IMR-90 (cell line): ENCODE measurements at regions not wholly inside any gene's neighbourhood (a gene's known extent, or its start where the extent isn't known, plus 50 kb on each side); places are given as distances from the start of the nearest gene placed in this dataset.

Experiments used
- ATAC-seq: fragments of 200-7000 bp; cut with Tn5 transposase; 2 replicates; pipeline ENCODE4 v1.9.1; 2020; ENCODE audit warnings: low read depth, mild to moderate bottlenecking, moderate library complexity
- BruUV-seq: library from RNA; stranded (reverse); fragments of 400-500 nt; replicated peaks from 2 replicates; lab custom pipeline; 2021; lab: Mats Ljungman, UMichigan
- CTCF ChIA-PET: fragments of 300-600 bp; formaldehyde crosslinking; extraction: SDS; loops from one replicate; lab custom pipeline; 2021; ENCODE audit warnings: antibody characterized with exemption; lab: Yijun Ruan, JAX
- POLR2A ChIA-PET: fragments of 300-600 bp; sonication (Branson Sonifier 250); formaldehyde crosslinking; loops from one replicate; lab custom pipeline; 2022; ENCODE audit warnings: antibody characterized with exemption; ENCODE audit not compliant: unreplicated experiment; lab: Charles Lee
- DNase-seq: peaks from one replicate; pipeline ENCODE4 v3.0.0; 2013
- H2AFZ ChIP-seq: replicated peaks from 2 replicates; pipeline ENCODE3; 2013; ENCODE audit warnings: low read length, mild to moderate bottlenecking; ENCODE audit not compliant: poor library complexity
- H2AK5ac ChIP-seq: 2 replicates; pipeline ENCODE4 v1.6.1; 2013; ENCODE audit warnings: low read depth, low read length, inconsistent platforms
- H2AK9ac ChIP-seq: replicated peaks from 2 replicates; pipeline ENCODE3; 2013; ENCODE audit warnings: mild to moderate bottlenecking, low read depth, low read length, moderate library complexity; ENCODE audit not compliant: poor library complexity
- H2BK120ac ChIP-seq: 2 replicates; pipeline ENCODE4 v1.6.1; 2013; ENCODE audit warnings: low read depth, low read length, inconsistent platforms
- H2BK15ac ChIP-seq: 3 replicates; pipeline ENCODE4 v1.6.1; 2013; ENCODE audit warnings: low read depth, low read length, inconsistent platforms
- H2BK20ac ChIP-seq: 2 replicates; pipeline ENCODE4 v1.6.1; 2013; ENCODE audit warnings: low read depth, mild to moderate bottlenecking, inconsistent platforms, low read length, moderate library complexity
- H2BK5ac ChIP-seq: 2 replicates; pipeline ENCODE4 v1.6.1; 2013; ENCODE audit warnings: mild to moderate bottlenecking, low read depth, low read length, inconsistent platforms; ENCODE audit not compliant: poor library complexity, severe bottlenecking
- H3K14ac ChIP-seq: replicated peaks from 2 replicates; pipeline ENCODE4 v1.6.1; 2013; ENCODE audit warnings: low read depth, low read length, inconsistent platforms
- H3K18ac ChIP-seq: 2 replicates; pipeline ENCODE4 v1.6.1; 2013; ENCODE audit warnings: low read depth, low read length, control low read depth
- H3K23ac ChIP-seq: 2 replicates; pipeline ENCODE4 v1.6.1; 2013; ENCODE audit warnings: low read depth, low read length, inconsistent platforms
- H3K27ac ChIP-seq: 2 replicates; pipeline ENCODE4 v1.5.1; 2013; ENCODE audit warnings: mild to moderate bottlenecking, control low read depth, low read length; ENCODE audit not compliant: insufficient read depth
- H3K27me3 ChIP-seq: 2 replicates; pipeline ENCODE4 v1.6.1; 2013; ENCODE audit warnings: low read length; ENCODE audit not compliant: control insufficient read depth, insufficient read depth
- H3K36me3 ChIP-seq: 2 replicates; pipeline ENCODE4 v1.6.1; 2013; ENCODE audit warnings: low read length, mixed read lengths; ENCODE audit not compliant: control insufficient read depth, insufficient read depth
- H3K4ac ChIP-seq: 2 replicates; pipeline ENCODE4 v1.6.1; 2013; ENCODE audit warnings: low read depth, low read length, inconsistent platforms
- H3K4me1 ChIP-seq: 2 replicates; pipeline ENCODE4 v1.6.1; 2013; ENCODE audit warnings: low read length, mixed read lengths; ENCODE audit not compliant: control insufficient read depth, insufficient read depth
- H3K4me2 ChIP-seq: 2 replicates; pipeline ENCODE4 v1.6.1; 2013; ENCODE audit warnings: low read depth, mild to moderate bottlenecking, control low read depth, low read length, moderate library complexity
- H3K4me3 ChIP-seq: 2 replicates; pipeline ENCODE4 v1.5.1; 2013; ENCODE audit warnings: low read depth, mild to moderate bottlenecking, control low read depth, low read length, moderate library complexity; ENCODE audit not compliant: insufficient read depth
- H3K56ac ChIP-seq: 2 replicates; pipeline ENCODE4 v1.6.1; 2013; ENCODE audit warnings: low read length, inconsistent platforms; ENCODE audit not compliant: insufficient read depth; ENCODE audit errors: extremely low read depth
- H3K79me1 ChIP-seq, 2 experiments: 2 replicates each; pipeline ENCODE4 v1.6.1; 2013; ENCODE audit warnings: low read length in 2 of 2, inconsistent platforms in 1 of 2, low read depth in 1 of 2
- H3K9ac ChIP-seq: 2 replicates; pipeline ENCODE4 v1.6.1; 2013; ENCODE audit warnings: low read depth, low read length, control low read depth
- H3K9me1 ChIP-seq: 2 replicates; pipeline ENCODE4 v1.6.1; 2013; ENCODE audit warnings: low read length, inconsistent platforms; ENCODE audit not compliant: insufficient read depth
- H3K9me3 ChIP-seq: 2 replicates; pipeline ENCODE4 v1.6.1; 2013; ENCODE audit warnings: low read length; ENCODE audit not compliant: control insufficient read depth, insufficient read depth
- H4K20me1 ChIP-seq: 2 replicates; pipeline ENCODE4 v1.6.1; 2013; ENCODE audit warnings: low read length, inconsistent platforms; ENCODE audit not compliant: insufficient read depth
- H4K5ac ChIP-seq: 2 replicates; pipeline ENCODE4 v1.6.1; 2013; ENCODE audit warnings: mild to moderate bottlenecking, low read depth, low read length, control low read depth
- H4K8ac ChIP-seq, 2 experiments: 2 replicates each; pipeline ENCODE4 v1.6.1; 2013; ENCODE audit warnings: low read depth in 2 of 2, low read length in 2 of 2, control low read depth in 1 of 2, inconsistent platforms in 1 of 2
- H4K91ac ChIP-seq: 2 replicates; pipeline ENCODE4 v1.6.1; 2013; ENCODE audit warnings: low read depth, low read length, inconsistent platforms; ENCODE audit not compliant: insufficient read depth
- BHLHE40 ChIP-seq: fragments of 150-350 bp; IDR thresholded peaks from 2 replicates; pipeline ENCODE4 v1.6.1; 2016; ENCODE audit warnings: mild to moderate bottlenecking, low read depth, low read length
- CEBPB ChIP-seq: IDR thresholded peaks from 2 replicates; pipeline ENCODE4 v1.6.1; 2012; ENCODE audit warnings: low read depth, low read length, improper control_type of control experiment
- CHD1 ChIP-seq: IDR thresholded peaks from 2 replicates; pipeline ENCODE4 v1.6.1; 2012; ENCODE audit warnings: low read depth, low read length, improper control_type of control experiment
- FOS ChIP-seq: fragments of 150-350 bp; IDR thresholded peaks from 2 replicates; pipeline ENCODE4 v1.6.1; 2016; ENCODE audit warnings: low read depth, low read length
- MAZ ChIP-seq: IDR thresholded peaks from 2 replicates; pipeline ENCODE4 v1.6.1; 2012; ENCODE audit warnings: low read depth, mild to moderate bottlenecking, low read length, improper control_type of control experiment, moderate library complexity, borderline replicate concordance
- MXI1 ChIP-seq: IDR thresholded peaks from 2 replicates; pipeline ENCODE4 v1.6.1; 2012; ENCODE audit warnings: low read depth, mild to moderate bottlenecking, low read length, moderate library complexity, borderline replicate concordance
- NFE2L2 ChIP-seq: fragments of 150-350 bp; IDR thresholded peaks from 2 replicates; pipeline ENCODE4 v1.6.1; 2016; ENCODE audit warnings: low read depth, mild to moderate bottlenecking, low read length
- POLR2A ChIP-seq: IDR thresholded peaks from 2 replicates; pipeline ENCODE4 v1.6.1; 2012; ENCODE audit warnings: mild to moderate bottlenecking, low read depth, low read length
- RCOR1 ChIP-seq: IDR thresholded peaks from 2 replicates; pipeline ENCODE4 v1.6.1; 2012; ENCODE audit warnings: mild to moderate bottlenecking, low read length, improper control_type of control experiment; ENCODE audit not compliant: insufficient replicate concordance
- RFX5 ChIP-seq: IDR thresholded peaks from 2 replicates; pipeline ENCODE4 v1.8.0; 2012; ENCODE audit warnings: low read depth, mild to moderate bottlenecking, low read length, moderate library complexity
- SMC3 ChIP-seq: fragments of 150-350 bp; IDR thresholded peaks from 2 replicates; pipeline ENCODE4 v1.6.1; 2016; ENCODE audit warnings: low read depth, mild to moderate bottlenecking, antibody characterized with exemption, low read length, moderate library complexity
- WGBS, 2 experiments: methylation state at CpG; one replicate each; pipeline versions ENCODE4 v1.1.5 to v1.1.7; 2013; ENCODE audit warnings: missing lambda C conversion rate in 2 of 2; ENCODE audit not compliant: insufficient read length in 1 of 2; ENCODE audit errors: extremely low coverage in 2 of 2; 5-methylcytosine and 5-hydroxymethylcytosine counted together
- dilution Hi-C: fragments of 300-500 bp; cut with HindIII; formaldehyde crosslinking; loops from one replicate; pipeline ENCODE4 v1.14.3; 2018; ENCODE audit warnings: low sequenced_read_pairs; ENCODE audit not compliant: unreplicated experiment
- in situ Hi-C: fragments of 300-500 bp; cut with MboI; formaldehyde crosslinking; loops from 3 replicates; pipeline ENCODE4 v1.14.3; 2019; ENCODE audit warnings: low sequenced_read_pairs, inconsistent platforms, mixed read lengths
- intact Hi-C: fragments of 100-400 bp; cut with micrococcal nuclease; formaldehyde crosslinking; loops from 2 replicates; pipeline ENCODE4 v1.10.0; 2022
- TF ChIP-seq, protein P1 (sequence below): fragments of 150-350 bp; IDR thresholded peaks from 2 replicates; pipeline ENCODE4 v1.6.1; 2016; ENCODE audit warnings: low read depth, mild to moderate bottlenecking, low read length, moderate library complexity, borderline replicate concordance
- TF ChIP-seq, protein P2 (sequence below): conservative IDR thresholded peaks from 2 replicates; pipeline ENCODE4 v1.5.1; 2012; ENCODE audit warnings: mild to moderate bottlenecking, low read depth, low read length, improper control_type of control experiment
- TF ChIP-seq, protein P3 (sequence below): fragments of 150-350 bp; IDR thresholded peaks from 2 replicates; pipeline ENCODE4 v1.6.1; 2017; ENCODE audit warnings: mild to moderate bottlenecking, antibody characterized with exemption, low read length, low read depth

DNA sequence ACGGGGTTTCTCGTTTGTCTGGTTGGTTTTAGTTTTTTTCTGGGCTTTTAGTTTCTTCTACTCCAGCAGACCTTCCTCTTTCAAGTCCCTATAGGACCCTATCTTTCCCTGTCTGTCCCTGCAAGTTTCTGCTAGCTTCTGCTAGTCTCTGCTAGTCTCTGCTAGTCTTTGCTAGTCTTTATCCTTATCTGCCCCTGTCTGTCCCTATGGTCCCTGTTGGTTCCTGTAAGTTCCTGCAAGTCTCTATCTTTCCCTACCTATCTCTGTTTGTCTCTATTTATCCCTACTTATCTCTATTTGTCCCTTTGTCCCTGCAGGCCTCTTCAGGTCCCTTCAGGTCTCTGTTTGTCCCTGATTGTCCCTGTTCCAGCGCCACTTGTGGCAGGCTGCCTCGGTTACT, 81.5 kb upstream of the PLEKHG7 start:
- no peak overlapping the region for H3K4ac ChIP-seq
- H2BK15ac ChIP-seq: no peak overlapping the region
- H2AK5ac ChIP-seq: no peak overlapping the region
- no peak overlapping the region for H3K18ac ChIP-seq
- H3K14ac ChIP-seq: no peak overlapping the region
- H3K56ac ChIP-seq: no peak overlapping the region
- no peak for DNase-seq
- TF ChIP-seq, protein P1, sequence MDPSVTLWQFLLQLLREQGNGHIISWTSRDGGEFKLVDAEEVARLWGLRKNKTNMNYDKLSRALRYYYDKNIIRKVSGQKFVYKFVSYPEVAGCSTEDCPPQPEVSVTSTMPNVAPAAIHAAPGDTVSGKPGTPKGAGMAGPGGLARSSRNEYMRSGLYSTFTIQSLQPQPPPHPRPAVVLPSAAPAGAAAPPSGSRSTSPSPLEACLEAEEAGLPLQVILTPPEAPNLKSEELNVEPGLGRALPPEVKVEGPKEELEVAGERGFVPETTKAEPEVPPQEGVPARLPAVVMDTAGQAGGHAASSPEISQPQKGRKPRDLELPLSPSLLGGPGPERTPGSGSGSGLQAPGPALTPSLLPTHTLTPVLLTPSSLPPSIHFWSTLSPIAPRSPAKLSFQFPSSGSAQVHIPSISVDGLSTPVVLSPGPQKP: no peak
- no peak for TF ChIP-seq CHD1
- TF ChIP-seq MAZ: no peak
- TF ChIP-seq CEBPB: no peak
- no peak for TF ChIP-seq POLR2A
- no peak for TF ChIP-seq BHLHE40
- TF ChIP-seq MXI1: no peak
- TF ChIP-seq RFX5: no peak
- no peak for TF ChIP-seq SMC3
- TF ChIP-seq, protein P2, sequence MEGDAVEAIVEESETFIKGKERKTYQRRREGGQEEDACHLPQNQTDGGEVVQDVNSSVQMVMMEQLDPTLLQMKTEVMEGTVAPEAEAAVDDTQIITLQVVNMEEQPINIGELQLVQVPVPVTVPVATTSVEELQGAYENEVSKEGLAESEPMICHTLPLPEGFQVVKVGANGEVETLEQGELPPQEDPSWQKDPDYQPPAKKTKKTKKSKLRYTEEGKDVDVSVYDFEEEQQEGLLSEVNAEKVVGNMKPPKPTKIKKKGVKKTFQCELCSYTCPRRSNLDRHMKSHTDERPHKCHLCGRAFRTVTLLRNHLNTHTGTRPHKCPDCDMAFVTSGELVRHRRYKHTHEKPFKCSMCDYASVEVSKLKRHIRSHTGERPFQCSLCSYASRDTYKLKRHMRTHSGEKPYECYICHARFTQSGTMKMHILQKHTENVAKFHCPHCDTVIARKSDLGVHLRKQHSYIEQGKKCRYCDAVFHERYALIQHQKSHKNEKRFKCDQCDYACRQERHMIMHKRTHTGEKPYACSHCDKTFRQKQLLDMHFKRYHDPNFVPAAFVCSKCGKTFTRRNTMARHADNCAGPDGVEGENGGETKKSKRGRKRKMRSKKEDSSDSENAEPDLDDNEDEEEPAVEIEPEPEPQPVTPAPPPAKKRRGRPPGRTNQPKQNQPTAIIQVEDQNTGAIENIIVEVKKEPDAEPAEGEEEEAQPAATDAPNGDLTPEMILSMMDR: no peak
- TF ChIP-seq FOS: no peak
- no peak for TF ChIP-seq NFE2L2
- TF ChIP-seq, protein P3, sequence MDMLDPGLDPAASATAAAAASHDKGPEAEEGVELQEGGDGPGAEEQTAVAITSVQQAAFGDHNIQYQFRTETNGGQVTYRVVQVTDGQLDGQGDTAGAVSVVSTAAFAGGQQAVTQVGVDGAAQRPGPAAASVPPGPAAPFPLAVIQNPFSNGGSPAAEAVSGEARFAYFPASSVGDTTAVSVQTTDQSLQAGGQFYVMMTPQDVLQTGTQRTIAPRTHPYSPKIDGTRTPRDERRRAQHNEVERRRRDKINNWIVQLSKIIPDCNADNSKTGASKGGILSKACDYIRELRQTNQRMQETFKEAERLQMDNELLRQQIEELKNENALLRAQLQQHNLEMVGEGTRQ: no peak
- no peak for TF ChIP-seq RCOR1
- no peak overlapping the region for H3K9ac ChIP-seq
- H3K4me2 ChIP-seq: no peak overlapping the region
- dilution Hi-C loops (no loop called here), in situ Hi-C loops (no loop called here), intact Hi-C loops (no loop called here)
- peaks cover 2% of the 10 kb centered on the region; the same call in 1 of the 2 replicates for H3K4me1 ChIP-seq
- no peak overlapping the region for H2BK120ac ChIP-seq
- H2BK5ac ChIP-seq: no peak overlapping the region
- no peak overlapping the region for H2BK20ac ChIP-seq
- no peaks in the 10 kb centered on the region for H3K27me3 ChIP-seq
- ChIA-PET POLR2A (no interaction called here), CTCF (interaction anchor here (1.6 kb wide), 1 partner anchor 12 kb away, joined by 3 read pairs; no protein-coding TSS in a partner anchor)
- H3K9me1 ChIP-seq: no peaks in the 10 kb centered on the region
- H3K4me3 ChIP-seq: no peak overlapping the region
- BruUV-seq: no TSS peak
- H3K79me1 ChIP-seq: no peaks in the 10 kb centered on the region
- no peak for ATAC-seq
- H4K8ac ChIP-seq: no peak overlapping the region
- H3K23ac ChIP-seq: no peak overlapping the region
- no peak overlapping the region for H2AFZ ChIP-seq
- H4K20me1 ChIP-seq: no peaks in the 10 kb centered on the region
- H3K36me3 ChIP-seq: no peaks in the 10 kb centered on the region
- no peak overlapping the region for H2AK9ac ChIP-seq
- no peak overlapping the region for H4K5ac ChIP-seq
- WGBS, 2 experiments: no CpG with 5 or more reads among the region's 4 CpGs
- peaks cover 3% of the 10 kb centered on the region for H3K9me3 ChIP-seq
- H3K27ac ChIP-seq: no peak overlapping the region
- H4K91ac ChIP-seq: no peak overlapping the region
